IMR-90 (cell line): ENCODE measurements at regions not wholly inside any gene's neighbourhood (a gene's known extent, or its start where the extent isn't known, plus 50 kb on each side); places are given as distances from the start of the nearest gene placed in this dataset.

Source experiments
- ATAC-seq: fragments of 200-7000 bp; cut with Tn5 transposase; 2 replicates; pipeline ENCODE4 v1.9.1; 2020; ENCODE audit warnings: low read depth, mild to moderate bottlenecking, moderate library complexity
- BruUV-seq: library from RNA; stranded (reverse); fragments of 400-500 nt; replicated peaks from 2 replicates; lab custom pipeline; 2021; lab: Mats Ljungman, UMichigan
- CTCF ChIA-PET: fragments of 300-600 bp; formaldehyde crosslinking; extraction: SDS; loops from one replicate; lab custom pipeline; 2021; ENCODE audit warnings: antibody characterized with exemption; lab: Yijun Ruan, JAX
- POLR2A ChIA-PET: fragments of 300-600 bp; sonication (Branson Sonifier 250); formaldehyde crosslinking; loops from one replicate; lab custom pipeline; 2022; ENCODE audit warnings: antibody characterized with exemption; ENCODE audit not compliant: unreplicated experiment; lab: Charles Lee
- DNase-seq: peaks from one replicate; pipeline ENCODE4 v3.0.0; 2013
- H2AFZ ChIP-seq: replicated peaks from 2 replicates; pipeline ENCODE3; 2013; ENCODE audit warnings: low read length, mild to moderate bottlenecking; ENCODE audit not compliant: poor library complexity
- H2AK5ac ChIP-seq: 2 replicates; pipeline ENCODE4 v1.6.1; 2013; ENCODE audit warnings: low read depth, low read length, inconsistent platforms
- H2AK9ac ChIP-seq: replicated peaks from 2 replicates; pipeline ENCODE3; 2013; ENCODE audit warnings: mild to moderate bottlenecking, low read depth, low read length, moderate library complexity; ENCODE audit not compliant: poor library complexity
- H2BK120ac ChIP-seq: 2 replicates; pipeline ENCODE4 v1.6.1; 2013; ENCODE audit warnings: low read depth, low read length, inconsistent platforms
- H2BK15ac ChIP-seq: 3 replicates; pipeline ENCODE4 v1.6.1; 2013; ENCODE audit warnings: low read depth, low read length, inconsistent platforms
- H2BK20ac ChIP-seq: 2 replicates; pipeline ENCODE4 v1.6.1; 2013; ENCODE audit warnings: low read depth, mild to moderate bottlenecking, inconsistent platforms, low read length, moderate library complexity
- H2BK5ac ChIP-seq: 2 replicates; pipeline ENCODE4 v1.6.1; 2013; ENCODE audit warnings: mild to moderate bottlenecking, low read depth, low read length, inconsistent platforms; ENCODE audit not compliant: poor library complexity, severe bottlenecking
- H3K14ac ChIP-seq: replicated peaks from 2 replicates; pipeline ENCODE4 v1.6.1; 2013; ENCODE audit warnings: low read depth, low read length, inconsistent platforms
- H3K18ac ChIP-seq: 2 replicates; pipeline ENCODE4 v1.6.1; 2013; ENCODE audit warnings: low read depth, low read length, control low read depth
- H3K23ac ChIP-seq: 2 replicates; pipeline ENCODE4 v1.6.1; 2013; ENCODE audit warnings: low read depth, low read length, inconsistent platforms
- H3K27ac ChIP-seq: 2 replicates; pipeline ENCODE4 v1.5.1; 2013; ENCODE audit warnings: mild to moderate bottlenecking, control low read depth, low read length; ENCODE audit not compliant: insufficient read depth
- H3K27me3 ChIP-seq: 2 replicates; pipeline ENCODE4 v1.6.1; 2013; ENCODE audit warnings: low read length; ENCODE audit not compliant: control insufficient read depth, insufficient read depth
- H3K36me3 ChIP-seq: 2 replicates; pipeline ENCODE4 v1.6.1; 2013; ENCODE audit warnings: low read length, mixed read lengths; ENCODE audit not compliant: control insufficient read depth, insufficient read depth
- H3K4ac ChIP-seq: 2 replicates; pipeline ENCODE4 v1.6.1; 2013; ENCODE audit warnings: low read depth, low read length, inconsistent platforms
- H3K4me1 ChIP-seq: 2 replicates; pipeline ENCODE4 v1.6.1; 2013; ENCODE audit warnings: low read length, mixed read lengths; ENCODE audit not compliant: control insufficient read depth, insufficient read depth
- H3K4me2 ChIP-seq: 2 replicates; pipeline ENCODE4 v1.6.1; 2013; ENCODE audit warnings: low read depth, mild to moderate bottlenecking, control low read depth, low read length, moderate library complexity
- H3K4me3 ChIP-seq: 2 replicates; pipeline ENCODE4 v1.5.1; 2013; ENCODE audit warnings: low read depth, mild to moderate bottlenecking, control low read depth, low read length, moderate library complexity; ENCODE audit not compliant: insufficient read depth
- H3K56ac ChIP-seq: 2 replicates; pipeline ENCODE4 v1.6.1; 2013; ENCODE audit warnings: low read length, inconsistent platforms; ENCODE audit not compliant: insufficient read depth; ENCODE audit errors: extremely low read depth
- H3K79me1 ChIP-seq, 2 experiments: 2 replicates each; pipeline ENCODE4 v1.6.1; 2013; ENCODE audit warnings: low read length in 2 of 2, inconsistent platforms in 1 of 2, low read depth in 1 of 2
- H3K9ac ChIP-seq: 2 replicates; pipeline ENCODE4 v1.6.1; 2013; ENCODE audit warnings: low read depth, low read length, control low read depth
- H3K9me1 ChIP-seq: 2 replicates; pipeline ENCODE4 v1.6.1; 2013; ENCODE audit warnings: low read length, inconsistent platforms; ENCODE audit not compliant: insufficient read depth
- H3K9me3 ChIP-seq: 2 replicates; pipeline ENCODE4 v1.6.1; 2013; ENCODE audit warnings: low read length; ENCODE audit not compliant: control insufficient read depth, insufficient read depth
- H4K20me1 ChIP-seq: 2 replicates; pipeline ENCODE4 v1.6.1; 2013; ENCODE audit warnings: low read length, inconsistent platforms; ENCODE audit not compliant: insufficient read depth
- H4K5ac ChIP-seq: 2 replicates; pipeline ENCODE4 v1.6.1; 2013; ENCODE audit warnings: mild to moderate bottlenecking, low read depth, low read length, control low read depth
- H4K8ac ChIP-seq, 2 experiments: 2 replicates each; pipeline ENCODE4 v1.6.1; 2013; ENCODE audit warnings: low read depth in 2 of 2, low read length in 2 of 2, control low read depth in 1 of 2, inconsistent platforms in 1 of 2
- H4K91ac ChIP-seq: 2 replicates; pipeline ENCODE4 v1.6.1; 2013; ENCODE audit warnings: low read depth, low read length, inconsistent platforms; ENCODE audit not compliant: insufficient read depth
- BHLHE40 ChIP-seq: fragments of 150-350 bp; IDR thresholded peaks from 2 replicates; pipeline ENCODE4 v1.6.1; 2016; ENCODE audit warnings: mild to moderate bottlenecking, low read depth, low read length
- CEBPB ChIP-seq: IDR thresholded peaks from 2 replicates; pipeline ENCODE4 v1.6.1; 2012; ENCODE audit warnings: low read depth, low read length, improper control_type of control experiment
- CHD1 ChIP-seq: IDR thresholded peaks from 2 replicates; pipeline ENCODE4 v1.6.1; 2012; ENCODE audit warnings: low read depth, low read length, improper control_type of control experiment
- CTCF ChIP-seq: conservative IDR thresholded peaks from 2 replicates; pipeline ENCODE4 v1.5.1; 2012; ENCODE audit warnings: mild to moderate bottlenecking, low read depth, low read length, improper control_type of control experiment
- ELK1 ChIP-seq: fragments of 150-350 bp; IDR thresholded peaks from 2 replicates; pipeline ENCODE4 v1.6.1; 2016; ENCODE audit warnings: low read depth, mild to moderate bottlenecking, low read length, moderate library complexity, borderline replicate concordance
- FOS ChIP-seq: fragments of 150-350 bp; IDR thresholded peaks from 2 replicates; pipeline ENCODE4 v1.6.1; 2016; ENCODE audit warnings: low read depth, low read length
- MAFK ChIP-seq: IDR thresholded peaks from 2 replicates; pipeline ENCODE4 v1.6.1; 2012; ENCODE audit warnings: low read depth, low read length, improper control_type of control experiment
- MAZ ChIP-seq: IDR thresholded peaks from 2 replicates; pipeline ENCODE4 v1.6.1; 2012; ENCODE audit warnings: low read depth, mild to moderate bottlenecking, low read length, improper control_type of control experiment, moderate library complexity, borderline replicate concordance
- MXI1 ChIP-seq: IDR thresholded peaks from 2 replicates; pipeline ENCODE4 v1.6.1; 2012; ENCODE audit warnings: low read depth, mild to moderate bottlenecking, low read length, moderate library complexity, borderline replicate concordance
- NFE2L2 ChIP-seq: fragments of 150-350 bp; IDR thresholded peaks from 2 replicates; pipeline ENCODE4 v1.6.1; 2016; ENCODE audit warnings: low read depth, mild to moderate bottlenecking, low read length
- POLR2A ChIP-seq: IDR thresholded peaks from 2 replicates; pipeline ENCODE4 v1.6.1; 2012; ENCODE audit warnings: mild to moderate bottlenecking, low read depth, low read length
- RAD21 ChIP-seq: IDR thresholded peaks from 2 replicates; pipeline ENCODE4 v1.6.1; 2012; ENCODE audit warnings: low read length, improper control_type of control experiment
- RCOR1 ChIP-seq: IDR thresholded peaks from 2 replicates; pipeline ENCODE4 v1.6.1; 2012; ENCODE audit warnings: mild to moderate bottlenecking, low read length, improper control_type of control experiment; ENCODE audit not compliant: insufficient replicate concordance
- RFX5 ChIP-seq: IDR thresholded peaks from 2 replicates; pipeline ENCODE4 v1.8.0; 2012; ENCODE audit warnings: low read depth, mild to moderate bottlenecking, low read length, moderate library complexity
- SMC3 ChIP-seq: fragments of 150-350 bp; IDR thresholded peaks from 2 replicates; pipeline ENCODE4 v1.6.1; 2016; ENCODE audit warnings: low read depth, mild to moderate bottlenecking, antibody characterized with exemption, low read length, moderate library complexity
- USF2 ChIP-seq: fragments of 150-350 bp; IDR thresholded peaks from 2 replicates; pipeline ENCODE4 v1.6.1; 2017; ENCODE audit warnings: mild to moderate bottlenecking, antibody characterized with exemption, low read length, low read depth
- WGBS, 2 experiments: methylation state at CpG; one replicate each; pipeline versions ENCODE4 v1.1.5 to v1.1.7; 2013; ENCODE audit warnings: missing lambda C conversion rate in 2 of 2; ENCODE audit not compliant: insufficient read length in 1 of 2; ENCODE audit errors: extremely low coverage in 2 of 2; 5-methylcytosine and 5-hydroxymethylcytosine counted together
- dilution Hi-C: fragments of 300-500 bp; cut with HindIII; formaldehyde crosslinking; loops from one replicate; pipeline ENCODE4 v1.14.3; 2018; ENCODE audit warnings: low sequenced_read_pairs; ENCODE audit not compliant: unreplicated experiment
- in situ Hi-C: fragments of 300-500 bp; cut with MboI; formaldehyde crosslinking; loops from 3 replicates; pipeline ENCODE4 v1.14.3; 2019; ENCODE audit warnings: low sequenced_read_pairs, inconsistent platforms, mixed read lengths
- intact Hi-C: fragments of 100-400 bp; cut with micrococcal nuclease; formaldehyde crosslinking; loops from 2 replicates; pipeline ENCODE4 v1.10.0; 2022

GRCh38 chr12:115049614-115050013, 365.6 kb upstream of the TBX3 start:
- Histone ChIP-seq H2BK120ac (no peak overlapping the region), H3K9ac (no peak overlapping the region), H2BK20ac (no peak overlapping the region), H4K20me1 (no peaks in the 10 kb centered on the region), H3K9me3 (no peaks in the 10 kb centered on the region), H3K14ac (no peak overlapping the region), H2AK5ac (no peak overlapping the region), H3K79me1 (no peaks in the 10 kb centered on the region), H4K8ac (no peak overlapping the region), H4K5ac (no peak overlapping the region), H3K36me3 (no peaks in the 10 kb centered on the region), H3K18ac (no peak overlapping the region), H2AK9ac (no peak overlapping the region), H3K4ac (no peak overlapping the region), H3K4me2 (no peak overlapping the region), H3K23ac (no peak overlapping the region), H3K27ac (no peak overlapping the region), H3K27me3 (no peaks in the 10 kb centered on the region), H2BK15ac (no peak overlapping the region), H4K91ac (no peak overlapping the region), H2BK5ac (no peak overlapping the region), H3K4me3 (no peak overlapping the region), H3K56ac (no peak overlapping the region), H3K9me1 (no peaks in the 10 kb centered on the region), H2AFZ (no peak overlapping the region), H3K4me1 (no peaks in the 10 kb centered on the region)
- no CpG with 5 or more reads among the region's 4 CpGs for WGBS, 2 experiments
- ChIA-PET CTCF (interaction anchor here (0.5 kb wide), 1 partner anchor 18 kb away, joined by 6 read pairs; no protein-coding TSS in a partner anchor), POLR2A (no interaction called here)
- in situ Hi-C loops = no loop called here
- intact Hi-C loops = no loop called here
- dilution Hi-C loops = no loop called here
- DNase-seq (peak; percentile 6), ATAC-seq (no peak)
- TF ChIP-seq SMC3 = no peak
- no peak for TF ChIP-seq POLR2A
- TF ChIP-seq MAFK = no peak
- TF ChIP-seq CHD1 = no peak
- no peak for TF ChIP-seq USF2
- no peak for TF ChIP-seq NFE2L2
- no peak for TF ChIP-seq CEBPB
- no peak for TF ChIP-seq RFX5
- TF ChIP-seq RCOR1 = no peak
- no peak for TF ChIP-seq BHLHE40
- no peak for TF ChIP-seq ELK1
- TF ChIP-seq RAD21 = no peak
- TF ChIP-seq FOS = no peak
- no peak for TF ChIP-seq MXI1
- no peak for TF ChIP-seq CTCF
- TF ChIP-seq MAZ = no peak
- no TSS peak for BruUV-seq
